ENCODE measurements at regions not wholly inside any gene's neighbourhood (a gene's known extent, or its start where the extent isn't known, plus 50 kb on each side); places are given as distances from the start of the nearest gene placed in this dataset.

DNA sequence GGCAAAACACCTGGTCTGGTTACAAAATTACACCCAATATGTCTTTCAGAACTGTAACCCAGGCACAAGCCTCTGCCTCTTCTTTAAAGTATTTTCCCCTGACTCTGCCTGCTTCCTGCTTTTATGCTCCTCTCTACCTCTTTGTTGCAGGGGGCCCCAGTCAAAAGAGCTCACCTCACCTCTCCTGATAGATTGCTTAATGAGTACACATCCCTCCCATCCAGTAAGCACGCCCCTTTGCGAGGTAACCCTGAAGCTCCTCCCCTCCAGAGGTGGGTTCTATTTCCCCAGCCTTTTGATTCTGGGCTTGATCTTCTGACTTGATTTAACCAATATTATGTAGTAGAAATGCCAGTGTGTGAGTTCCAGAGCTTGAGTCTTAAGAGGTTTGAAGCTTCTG is 56.6 kb upstream of the EYA2 start:
- Histone ChIP-seq H3K4me1 (no peaks in the 10 kb centered on the region), H3K27me3 (peaks cover 0 to 12% (median 0%) of the 10 kb centered on the region in 3 donors), H3K9me3 (no peaks in the 10 kb centered on the region), H3K36me3 (no peaks in the 10 kb centered on the region), H3K4me3 (no peak overlapping the region), H3K27ac (no peak overlapping the region)
- intact Hi-C loops (cut with DNase I) = no loop called here
- TF ChIP-seq EP300 (IDR thresholded peaks at IDR 0.05) = no peak
- 15 to 41% methylated on average over 2 of the region's 2 CpGs for WGBS, 2 donors
- no peak for DNase-seq

GRCh38 chr20:46840054-46840729 is 54.5 kb upstream of the EYA2 start:
- Histone ChIP-seq H3K9me3 (no peaks in the 10 kb centered on the region), H3K36me3 (no peaks in the 10 kb centered on the region), H3K4me3 (no peak overlapping the region), H3K4me1 (no peaks in the 10 kb centered on the region), H3K27ac (no peak overlapping the region), H3K27me3 (peaks cover 0 to 12% (median 0%) of the 10 kb centered on the region in 3 donors)
- TF ChIP-seq CTCF (IDR thresholded peaks at IDR 0.05) (no peak), POLR2A (IDR thresholded peaks at IDR 0.05) (no peak), POLR2AphosphoS5 (IDR thresholded peaks at IDR 0.05) (no peak), EP300 (IDR thresholded peaks at IDR 0.05) (no peak)
- DNase-seq = no peak
- WGBS, 2 donors = 80 to 95% methylated on average over 4 of the region's 4 CpGs
- intact Hi-C loops (cut with DNase I) = no loop called here
